NCI-H1436 (cell line): ENCODE measurements at regions not wholly inside any gene's neighbourhood (a gene's known extent, or its start where the extent isn't known, plus 50 kb on each side); places are given as distances from the start of the nearest gene placed in this dataset.
"Not testable (repeated sequence)": the region's sequence is repeated elsewhere in the genome, so short reads cannot be mapped to it uniquely, and the experiment has no call there.

Experiments
- DNase-seq: peaks from one replicate; lab custom pipeline; 2025; lab: John Stamatoyannopoulos, UW

GRCh38 chr6:167709776-167710336 is 116.9 kb upstream of the AFDN start:
- DNase-seq: not testable (repeated sequence)

DNA sequence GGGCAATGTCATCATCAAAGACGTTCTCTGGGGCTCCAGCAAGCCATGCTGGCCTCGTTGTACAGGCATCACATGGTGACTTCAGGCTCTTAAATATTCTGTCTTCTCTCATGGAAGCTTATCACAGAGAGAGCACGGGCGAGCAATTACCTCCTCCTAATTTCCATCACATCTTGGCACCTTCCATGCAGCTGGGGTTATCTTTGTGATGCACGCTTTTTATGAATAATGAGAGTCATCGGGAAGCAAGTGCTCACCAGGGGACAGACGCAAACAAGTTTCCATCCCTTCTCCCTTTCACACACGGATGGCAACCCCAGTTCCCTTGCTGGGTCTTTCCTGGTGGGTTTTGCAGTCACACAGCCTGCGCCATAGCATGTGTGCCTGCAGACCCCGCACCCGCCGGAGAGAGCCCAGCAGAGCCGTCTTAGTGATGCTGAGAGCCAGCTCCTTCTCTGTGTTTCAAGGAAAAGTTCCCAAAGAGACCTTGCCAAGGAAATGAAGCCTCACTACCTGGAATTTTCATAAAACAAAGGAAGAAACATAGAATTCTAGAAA is 116.3 kb upstream of the AFDN start:
- no peak for DNase-seq

DNA sequence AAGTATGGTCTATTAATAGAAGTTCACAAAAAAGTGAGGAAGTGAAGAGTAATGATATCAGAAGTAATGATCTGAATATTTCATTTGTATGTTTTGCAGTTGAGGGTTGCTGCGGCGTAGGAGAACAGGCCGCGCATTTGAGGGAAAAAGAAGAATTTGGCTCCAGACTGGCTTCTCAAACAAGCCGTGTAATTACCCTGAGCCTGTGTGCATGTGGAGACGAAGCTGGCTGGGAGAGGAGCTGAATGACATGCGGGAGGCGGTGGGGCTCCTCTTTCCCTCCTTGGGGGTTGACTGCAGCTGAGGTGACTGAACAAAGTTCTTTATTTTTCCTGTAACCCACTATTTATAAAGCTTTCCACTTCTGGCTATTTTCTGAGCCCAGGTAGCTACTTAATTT is 115.5 kb upstream of the AFDN start:
- no peak for DNase-seq

- no peak for DNase-seq
These were observed 114.7 kb upstream of the AFDN start for GRCh38 chr6:167711768-167712730.

- no peak for DNase-seq
These were observed 113.8 kb upstream of the AFDN start for GRCh38 chr6:167712731-167713475.

GRCh38 chr6:167714152-167714551 is 112.6 kb upstream of the AFDN start:
- DNase-seq: no peak

DNA sequence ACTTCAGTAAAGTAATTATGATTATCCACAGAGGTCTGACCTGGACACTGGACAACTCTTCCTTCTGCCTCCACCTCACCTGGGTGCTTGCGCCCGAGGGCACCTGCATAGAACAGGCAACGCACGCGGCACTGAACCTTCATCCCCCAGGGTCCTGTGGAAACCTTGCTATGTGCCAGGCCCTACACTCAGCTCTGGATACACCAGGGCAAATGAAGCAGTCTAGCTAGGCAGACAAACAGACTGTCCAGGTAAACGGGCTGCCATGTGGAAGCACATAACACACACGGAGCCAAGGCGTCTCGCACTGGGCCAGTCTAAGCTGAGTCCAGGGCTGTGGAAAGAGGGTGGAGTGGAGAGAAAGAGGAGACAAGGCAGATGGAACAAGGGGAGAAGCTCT is 109.3 kb upstream of the AFDN start:
- no peak for DNase-seq

DNA sequence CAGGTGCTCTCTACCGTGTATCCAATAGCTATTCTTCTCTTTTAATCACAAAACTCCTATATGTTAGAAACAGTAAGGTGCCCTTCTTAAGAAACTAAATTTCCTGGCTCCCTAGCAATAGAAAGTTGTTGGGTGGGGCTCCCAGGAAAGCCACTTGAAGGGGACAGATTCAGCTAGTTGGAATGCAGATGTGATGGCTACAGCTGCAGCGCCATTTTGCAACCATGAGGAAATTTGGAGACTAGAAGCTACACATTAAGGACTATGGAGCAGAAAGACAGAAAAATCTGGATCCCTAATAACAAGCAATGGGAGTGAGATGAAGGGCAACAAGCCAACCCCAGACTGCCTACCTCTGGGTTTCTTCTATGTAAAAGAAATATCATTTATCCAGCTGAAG is 108.8 kb upstream of the AFDN start:
- no peak for DNase-seq

GRCh38 chr6:167719920-167720319 is 106.8 kb upstream of the AFDN start:
- no peak for DNase-seq

DNA sequence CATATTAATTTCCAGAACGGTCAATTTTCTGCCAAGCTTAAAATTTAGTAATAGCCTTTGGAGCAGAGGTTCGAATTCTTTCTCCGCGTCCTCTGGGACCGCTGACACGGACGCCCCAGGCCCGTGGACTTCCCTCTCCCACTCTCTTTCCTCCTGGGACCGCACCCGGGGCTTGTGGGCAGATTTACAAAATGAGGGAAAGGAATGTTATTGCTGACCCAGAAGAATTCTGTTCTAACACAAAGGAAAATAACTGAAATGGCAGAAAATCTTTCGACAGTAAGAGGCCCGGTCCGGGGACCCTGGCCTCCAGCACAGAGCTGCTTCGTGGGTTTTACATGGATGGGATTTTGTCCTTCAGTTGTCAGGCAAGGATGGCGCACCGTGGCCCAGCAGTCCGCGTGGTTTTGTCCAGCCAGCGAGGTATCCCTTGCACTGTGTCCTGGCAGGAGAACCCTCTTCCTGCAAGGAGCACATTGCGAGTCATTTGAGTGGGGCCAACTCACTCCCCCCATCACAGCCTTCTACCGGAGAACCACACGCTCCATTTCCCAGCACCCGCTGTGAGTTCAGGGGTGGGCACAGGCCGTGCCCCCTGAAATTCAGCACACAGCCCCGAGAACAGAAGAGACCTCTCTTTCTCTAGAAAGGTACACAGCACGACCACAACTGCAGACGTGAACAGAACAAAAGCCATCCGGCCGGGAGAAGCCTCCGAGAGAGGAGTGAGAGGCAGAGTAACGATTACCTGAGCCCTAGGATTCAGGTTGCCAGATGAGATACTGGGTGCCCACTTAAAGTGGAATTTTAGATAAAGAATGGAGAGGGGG is 106.0 kb upstream of the AFDN start:
- no peak for DNase-seq

DNA sequence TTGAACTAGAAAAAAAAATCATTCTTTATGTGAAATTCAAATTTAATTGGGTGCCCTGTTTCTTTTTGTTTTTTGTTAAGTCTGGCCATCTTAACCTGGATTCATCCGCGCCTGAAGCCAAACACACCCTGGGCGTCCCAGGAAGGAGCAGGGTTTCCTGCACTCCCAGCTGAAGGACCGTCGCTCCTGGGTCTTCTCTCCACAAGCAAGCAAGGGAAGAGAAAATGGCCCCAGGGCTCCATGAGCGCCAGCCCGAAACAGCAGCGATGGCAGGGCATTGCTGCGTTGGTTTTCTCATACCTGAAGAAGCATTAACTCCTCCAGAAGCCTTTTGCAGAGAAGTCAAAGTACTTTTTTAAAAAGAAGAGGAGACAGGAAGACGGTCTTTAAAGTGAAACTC is 105.4 kb upstream of the AFDN start:
- DNase-seq: no peak

DNA sequence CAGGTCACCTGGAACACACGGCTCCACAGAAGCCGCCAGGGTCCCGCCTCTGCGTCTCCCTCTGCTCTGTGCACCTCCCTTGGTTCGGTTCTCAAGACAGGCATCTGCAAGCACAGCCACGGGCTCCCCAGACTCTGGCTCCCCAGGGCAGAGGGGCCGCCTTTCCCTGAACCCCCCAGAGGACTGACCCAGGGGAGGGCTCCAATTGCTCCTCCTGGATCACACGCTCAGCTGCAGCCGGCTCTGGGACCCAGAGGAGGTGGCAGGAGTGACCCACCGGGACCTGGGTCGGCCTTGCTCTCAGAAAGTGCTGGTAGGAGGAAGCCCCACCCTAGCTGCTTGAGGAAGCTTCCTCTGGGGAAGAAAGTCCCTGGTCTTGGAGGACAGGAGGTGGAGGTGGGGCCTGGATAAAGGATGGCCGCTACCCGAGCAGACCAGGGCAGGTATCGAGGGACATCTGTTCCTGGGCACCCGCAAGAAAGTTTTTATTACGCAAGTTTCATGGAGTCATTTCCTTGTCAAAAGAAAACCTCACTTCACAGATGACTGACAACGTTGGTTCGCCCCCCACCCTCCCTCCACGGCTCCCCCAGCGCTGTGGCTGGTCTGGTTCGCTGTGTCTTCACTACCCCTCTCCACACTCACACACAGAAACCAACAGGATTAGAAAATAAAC is 103.9 kb upstream of the AFDN start:
- no peak for DNase-seq

GRCh38 chr6:167726043-167726621 is 100.6 kb upstream of the AFDN start:
- no peak for DNase-seq

DNA sequence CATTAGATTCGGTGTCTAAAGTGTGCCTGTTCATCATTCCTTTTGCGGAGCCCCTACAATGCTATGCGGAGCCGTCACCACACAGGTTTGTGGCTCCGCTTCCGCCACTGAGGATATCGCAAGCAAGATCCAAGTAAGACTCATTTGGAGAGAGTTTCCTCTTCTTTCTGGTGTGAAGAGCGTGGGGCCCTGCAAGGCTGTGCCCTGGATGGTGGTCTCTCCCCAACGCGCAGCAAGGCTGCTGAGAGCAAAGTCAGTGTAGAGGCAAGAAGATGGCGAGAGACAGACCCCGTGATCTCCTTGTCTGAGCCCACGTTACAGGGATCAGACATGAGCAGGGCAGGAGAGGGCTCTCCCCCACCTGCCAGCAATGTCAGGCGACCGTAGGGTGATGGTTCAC is 96.3 kb upstream of the AFDN start:
- DNase-seq: no peak

DNA sequence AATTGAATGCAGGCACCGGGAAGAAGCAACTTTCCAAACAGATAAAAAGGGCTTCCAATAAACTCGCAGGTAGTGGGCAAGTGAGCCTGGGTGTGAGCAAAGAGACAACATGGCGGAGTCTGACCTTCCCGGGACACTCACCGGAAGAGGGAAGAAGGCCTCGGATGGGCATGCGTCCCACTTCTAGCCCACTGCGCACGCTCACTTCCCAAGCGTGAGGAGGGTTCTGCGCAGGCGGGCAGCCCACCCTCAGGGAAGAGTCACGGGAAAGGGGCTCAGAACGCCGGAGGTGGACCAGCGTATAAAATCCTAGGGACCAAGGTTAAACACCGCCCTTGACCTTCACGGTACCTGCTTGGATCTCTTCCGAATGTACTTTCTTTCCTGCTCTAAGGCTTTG is 95.5 kb upstream of the AFDN start:
- DNase-seq: no peak

- no peak for DNase-seq
These were observed 94.8 kb upstream of the AFDN start for GRCh38 chr6:167731731-167732422.

GRCh38 chr6:167733740-167734661 is 92.7 kb upstream of the AFDN start:
- peak; percentile 16 for DNase-seq

DNA sequence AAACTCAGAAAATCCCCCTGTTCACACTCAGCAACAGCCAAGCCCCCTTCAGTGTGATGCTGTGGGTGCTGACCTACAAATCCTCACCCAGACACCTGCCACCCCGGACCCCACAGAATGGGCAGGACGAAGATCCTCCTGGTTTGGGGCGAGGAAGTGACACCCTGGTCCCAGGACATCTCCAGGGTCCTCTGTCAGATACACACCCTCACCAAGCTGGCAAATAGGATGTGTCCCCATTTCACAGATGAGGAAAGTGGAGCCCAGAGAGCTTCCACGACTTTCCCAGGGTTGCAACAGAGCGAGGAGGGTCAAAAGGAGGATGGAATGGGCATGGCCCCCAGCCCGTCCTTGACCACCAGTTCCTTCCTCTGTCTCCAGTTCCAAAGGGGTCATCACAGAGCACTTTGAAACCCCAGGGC is 92.0 kb upstream of the AFDN start:
- no peak for DNase-seq
